Spleen (tissue), 7 donors: ENCODE measurements at regions not wholly inside any gene's neighbourhood (a gene's known extent, or its start where the extent isn't known, plus 50 kb on each side); places are given as distances from the start of the nearest gene placed in this dataset.

Experiments used
- POLR2A ChIP-seq, 3 donors: fragments of 450-650 bp; IDR thresholded peaks; one replicate each; pipeline ENCODE4 v1.5.1; 2017; ENCODE audit warnings: antibody characterized with exemption in 3 of 3, mild to moderate bottlenecking in 1 of 3
- TF ChIP-seq, protein P1 (sequence below), 11 experiments: fragments of 200-600 bp in 7 of 11; fragments of 450-650 bp in 4 of 11; sonication (generic) in 4 of 11; IDR thresholded peaks in 8 of 11; conservative IDR thresholded peaks in 3 of 11; 1 replicate in 7 of 11; 2 replicates in 4 of 11; pipeline versions ENCODE4 v1.4.0 to v1.8.0; 2016 to 2021; ENCODE audit warnings: antibody characterized with exemption in 11 of 11, inconsistent platforms in 4 of 11, mild to moderate bottlenecking in 1 of 11
- donor health status: DM: no; HTN: no; CAD: no; lungs with moderate emphysema.
- donor health status: DM: no; HTN: no; CAD: no.
- donor health status: DM: no; HTN: no; CAD: no.

DNA sequence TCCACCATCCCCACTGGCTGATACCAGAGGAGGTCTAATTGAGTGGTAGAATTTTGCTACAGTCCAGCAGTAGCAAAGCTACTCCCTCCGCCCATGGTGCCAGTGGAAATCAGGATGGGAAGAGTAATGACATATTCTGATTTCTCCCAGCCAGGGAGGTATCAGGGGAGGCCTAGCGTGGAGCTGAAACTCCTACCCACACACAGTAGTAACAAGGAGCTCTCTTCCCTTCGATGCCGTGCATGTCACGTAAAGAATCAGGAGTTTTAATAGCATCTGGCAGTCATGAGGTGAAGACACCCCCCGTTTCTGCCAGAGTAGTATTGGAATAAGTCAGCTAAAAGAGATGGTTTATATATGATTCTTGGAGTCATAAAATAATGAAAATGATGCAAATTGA is 786.8 kb upstream of the DDX18 start:
- TF ChIP-seq POLR2A (IDR thresholded peaks at IDR 0.05), result no peak
- TF ChIP-seq, protein P1, sequence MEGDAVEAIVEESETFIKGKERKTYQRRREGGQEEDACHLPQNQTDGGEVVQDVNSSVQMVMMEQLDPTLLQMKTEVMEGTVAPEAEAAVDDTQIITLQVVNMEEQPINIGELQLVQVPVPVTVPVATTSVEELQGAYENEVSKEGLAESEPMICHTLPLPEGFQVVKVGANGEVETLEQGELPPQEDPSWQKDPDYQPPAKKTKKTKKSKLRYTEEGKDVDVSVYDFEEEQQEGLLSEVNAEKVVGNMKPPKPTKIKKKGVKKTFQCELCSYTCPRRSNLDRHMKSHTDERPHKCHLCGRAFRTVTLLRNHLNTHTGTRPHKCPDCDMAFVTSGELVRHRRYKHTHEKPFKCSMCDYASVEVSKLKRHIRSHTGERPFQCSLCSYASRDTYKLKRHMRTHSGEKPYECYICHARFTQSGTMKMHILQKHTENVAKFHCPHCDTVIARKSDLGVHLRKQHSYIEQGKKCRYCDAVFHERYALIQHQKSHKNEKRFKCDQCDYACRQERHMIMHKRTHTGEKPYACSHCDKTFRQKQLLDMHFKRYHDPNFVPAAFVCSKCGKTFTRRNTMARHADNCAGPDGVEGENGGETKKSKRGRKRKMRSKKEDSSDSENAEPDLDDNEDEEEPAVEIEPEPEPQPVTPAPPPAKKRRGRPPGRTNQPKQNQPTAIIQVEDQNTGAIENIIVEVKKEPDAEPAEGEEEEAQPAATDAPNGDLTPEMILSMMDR (IDR thresholded peaks at IDR 0.05 in 8 of 11, conservative IDR thresholded peaks at IDR 0.05 in 3 of 11), result no peak
